HG03432 (cell line): ENCODE measurements at regions not wholly inside any gene's neighbourhood (a gene's known extent, or its start where the extent isn't known, plus 50 kb on each side); places are given as distances from the start of the nearest gene placed in this dataset.

Experiments
- ATAC-seq: cut with Tn5 transposase; IDR thresholded peaks from one replicate; pipeline ENCODE4 v1.9.1; 2021; ENCODE audit warnings: mild to moderate bottlenecking, moderate library complexity; ENCODE audit not compliant: unreplicated experiment

- no peak for ATAC-seq
Measured at GRCh38 chr10:107616463-107617410, 452.2 kb upstream of the SORCS1 start.

DNA sequence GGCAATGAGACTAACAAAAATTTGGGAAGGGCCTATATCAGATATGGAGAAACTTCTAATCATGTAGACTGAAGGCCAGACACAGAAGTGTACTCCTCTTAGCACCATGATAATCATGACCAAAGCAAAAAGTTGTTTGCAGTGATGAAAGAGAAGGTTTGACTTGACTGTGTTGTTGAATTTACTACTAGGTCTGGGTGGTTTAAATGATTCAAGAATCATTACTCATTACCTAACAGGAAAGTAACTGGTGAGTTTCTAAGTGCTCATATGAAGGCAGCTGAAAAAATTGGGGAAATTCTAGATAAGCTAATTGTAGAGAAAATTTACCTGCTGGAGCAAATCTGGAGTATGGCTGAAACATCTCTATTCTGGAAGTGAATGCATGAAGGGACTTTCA, 451.5 kb upstream of the SORCS1 start:
- no peak for ATAC-seq

GRCh38 chr10:107614939-107615685, 450.6 kb upstream of the SORCS1 start:
- ATAC-seq = no peak

- ATAC-seq = no peak
Measured at GRCh38 chr10:107611115-107611514, 446.6 kb upstream of the SORCS1 start.

DNA sequence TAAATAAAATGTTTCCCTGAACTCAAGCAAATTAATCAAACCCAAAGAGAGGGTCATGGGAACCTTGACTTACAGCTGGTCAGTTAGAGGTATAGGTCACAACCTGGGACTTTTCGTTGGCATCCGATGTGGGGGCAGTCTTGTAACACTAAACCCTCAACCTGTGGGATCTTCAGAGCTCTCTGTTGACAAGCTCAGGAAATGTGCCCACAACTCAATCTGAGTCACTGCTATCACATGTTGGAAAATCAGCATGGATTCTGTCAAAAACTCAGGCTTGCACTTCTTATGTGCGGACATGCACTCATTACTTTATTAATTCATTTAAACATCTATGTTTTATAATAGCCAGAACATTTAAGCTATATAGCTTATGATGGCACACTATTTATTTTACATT, 424.6 kb upstream of the SORCS1 start:
- no peak for ATAC-seq

GRCh38 chr10:107585630-107586029, 421.1 kb upstream of the SORCS1 start:
- ATAC-seq = no peak

GRCh38 chr10:107583974-107584373, 419.5 kb upstream of the SORCS1 start:
- no peak for ATAC-seq

GRCh38 chr10:107579970-107580369, 415.5 kb upstream of the SORCS1 start:
- no peak for ATAC-seq

DNA sequence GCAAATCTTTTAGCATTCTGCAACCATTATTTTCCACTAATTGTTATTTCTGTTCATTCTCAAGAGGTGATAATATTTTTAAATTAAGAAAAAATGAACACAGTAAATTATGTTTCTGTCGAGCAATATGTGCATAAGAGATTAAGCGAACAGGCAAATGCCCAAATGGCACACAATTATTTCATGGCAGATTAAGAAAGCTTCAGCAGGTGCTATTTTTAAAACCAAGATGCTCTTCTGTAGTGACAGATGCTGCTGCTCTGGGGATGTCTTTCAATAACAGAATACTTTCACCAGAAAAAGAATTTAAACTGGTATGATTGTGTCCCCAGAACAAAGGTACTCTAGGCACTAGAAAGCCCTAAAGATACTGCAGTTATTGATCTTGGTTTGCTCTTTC, 412.7 kb upstream of the SORCS1 start:
- ATAC-seq = no peak

DNA sequence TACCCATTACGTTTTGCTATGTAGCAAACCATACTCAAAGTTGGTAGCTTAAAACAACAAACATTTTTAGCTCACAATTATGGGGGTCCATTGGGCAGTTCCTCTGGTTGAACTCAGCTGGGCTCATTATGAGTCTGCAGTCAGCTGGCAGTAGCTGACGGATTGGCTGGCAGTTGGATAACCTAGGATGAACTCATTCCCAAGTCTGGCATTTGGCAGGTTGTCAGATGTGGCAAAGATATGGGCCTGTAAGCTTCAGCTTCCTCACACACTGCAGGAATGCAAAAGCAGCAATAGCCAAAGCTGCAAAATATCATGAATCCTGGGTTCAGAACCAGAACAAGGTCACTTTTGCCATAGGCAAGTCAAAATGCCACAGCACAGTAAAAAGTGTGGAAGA, 412.2 kb upstream of the SORCS1 start:
- ATAC-seq = no peak

- no peak for ATAC-seq
Measured at GRCh38 chr10:107565014-107565413, 400.5 kb upstream of the SORCS1 start.

DNA sequence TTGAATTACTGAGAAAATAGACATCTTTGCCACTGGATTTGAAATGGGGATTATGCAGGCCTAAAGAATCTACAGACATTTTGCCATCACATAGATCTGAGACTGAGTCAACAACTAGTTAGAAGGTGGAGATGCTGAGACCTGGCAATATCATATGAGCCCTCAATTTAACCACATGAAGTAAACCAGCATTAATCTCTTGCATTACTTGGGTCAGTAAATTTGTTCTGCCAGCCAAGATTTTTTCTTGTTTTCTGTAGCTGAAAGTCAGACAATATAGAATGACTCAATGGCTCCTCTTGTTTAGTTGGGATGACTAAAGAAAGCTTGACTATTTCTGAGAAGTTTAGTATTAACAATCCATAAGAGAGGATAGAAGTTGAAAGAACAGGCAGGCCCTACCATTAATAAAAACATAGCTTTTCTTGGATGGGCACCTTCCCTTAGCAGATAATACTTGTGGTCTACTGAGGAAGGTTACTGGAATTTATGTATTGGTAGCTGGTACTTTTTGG, 396.7 kb upstream of the SORCS1 start:
- no peak for ATAC-seq

GRCh38 chr10:107557916-107558315, 393.4 kb upstream of the SORCS1 start:
- ATAC-seq = no peak

GRCh38 chr10:107554333-107554732, 389.8 kb upstream of the SORCS1 start:
- no peak for ATAC-seq

DNA sequence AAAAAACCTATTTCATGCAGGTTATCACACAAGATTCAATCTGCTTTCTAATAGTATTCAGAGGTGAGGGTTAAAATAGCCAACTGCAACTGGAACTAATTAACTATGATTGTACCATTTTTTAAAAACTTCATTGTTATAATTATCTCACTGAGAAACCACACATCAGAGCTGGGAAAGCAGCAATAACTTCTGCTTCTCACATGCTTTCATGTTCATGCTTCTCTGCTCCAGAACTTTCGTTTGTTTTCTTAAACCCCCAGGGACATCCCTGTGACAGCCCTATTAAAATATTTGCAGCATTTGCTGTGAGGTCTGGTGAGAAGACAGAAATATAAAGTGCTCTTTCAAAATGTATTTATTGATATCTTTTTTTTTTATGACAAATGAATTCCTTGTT, 389.0 kb upstream of the SORCS1 start:
- peak; percentile 43 for ATAC-seq

GRCh38 chr10:107552963-107553362, 388.5 kb upstream of the SORCS1 start:
- no peak for ATAC-seq

GRCh38 chr10:107548301-107548700, 383.8 kb upstream of the SORCS1 start:
- no peak for ATAC-seq

DNA sequence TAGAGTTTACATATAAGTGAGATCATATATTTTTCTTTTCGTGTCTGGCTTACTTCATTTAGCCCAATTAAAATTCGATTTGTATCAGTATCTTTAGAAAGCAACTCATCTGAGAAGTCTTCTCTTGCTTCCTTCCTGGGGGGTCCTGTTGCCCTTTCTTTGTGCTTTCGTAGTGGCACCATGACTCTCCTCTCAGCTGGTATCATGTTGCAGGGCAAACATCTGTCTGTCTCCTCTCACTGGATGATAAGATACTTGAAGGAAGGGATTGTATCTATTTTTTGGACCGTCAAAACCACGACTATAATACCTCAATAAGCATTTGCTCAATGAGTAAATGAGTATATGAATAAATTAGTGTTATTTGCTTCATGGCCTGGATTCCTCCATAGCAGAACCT, 382.5 kb upstream of the SORCS1 start:
- ATAC-seq = no peak

GRCh38 chr10:107546284-107546683, 381.8 kb upstream of the SORCS1 start:
- no peak for ATAC-seq

DNA sequence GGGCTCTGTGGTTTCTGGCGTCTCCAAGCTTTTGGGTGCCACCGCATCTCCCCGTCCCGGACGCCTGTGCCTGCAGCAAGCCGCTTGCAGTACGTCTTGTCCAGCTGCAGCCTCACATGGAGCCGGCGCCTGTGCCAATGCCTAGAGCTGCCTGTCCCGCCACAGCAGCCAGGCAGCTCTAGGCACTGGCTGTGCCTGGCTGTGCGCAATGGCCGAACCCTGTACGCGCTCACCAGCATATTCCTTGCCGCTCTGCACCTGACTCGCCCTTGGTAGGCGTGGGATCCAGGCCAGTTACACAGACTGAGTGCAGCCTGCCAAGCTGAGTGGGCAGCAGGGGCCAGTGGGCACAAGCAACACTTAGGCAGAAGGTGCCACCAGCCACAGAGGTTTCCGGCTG, 381.2 kb upstream of the SORCS1 start:
- ATAC-seq = no peak

DNA sequence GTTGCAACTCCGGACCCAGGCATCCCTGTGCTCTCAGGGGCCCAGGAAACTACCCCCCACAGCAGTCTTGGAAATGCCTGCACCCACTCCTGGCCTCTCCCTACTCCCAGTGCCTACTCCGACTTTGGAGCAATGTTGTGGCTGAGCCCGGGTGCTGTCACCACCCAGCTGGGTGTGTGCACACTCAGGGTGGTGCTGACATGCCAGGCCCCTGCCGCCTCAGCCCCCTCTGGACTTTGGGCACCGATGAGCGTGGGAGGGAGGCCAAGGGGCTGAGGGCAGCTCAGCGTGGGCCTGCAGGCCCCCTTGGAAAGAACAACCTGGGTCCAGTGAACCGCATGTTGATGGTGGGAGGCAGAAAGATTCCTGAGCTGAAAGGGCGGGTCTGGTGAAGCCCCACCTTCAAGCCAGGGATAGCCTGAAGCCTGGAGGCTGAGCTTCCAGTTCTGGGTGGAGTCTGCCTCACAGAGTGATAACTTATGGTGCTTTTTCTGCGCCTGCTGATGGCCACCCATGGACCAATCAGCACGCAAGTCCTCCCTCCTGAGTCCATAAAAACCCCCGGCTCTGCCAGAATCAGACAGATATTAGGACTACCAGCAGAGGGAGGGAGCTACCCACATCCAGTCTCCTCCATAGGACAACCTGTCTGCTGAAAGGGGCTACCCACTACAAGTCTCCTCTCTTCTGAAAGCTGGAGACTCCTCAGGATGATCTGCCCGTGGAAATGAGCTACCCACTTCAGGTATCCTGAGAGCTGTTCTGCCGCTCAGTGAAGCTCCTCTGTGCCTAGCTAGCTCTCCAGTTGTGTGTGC, 380.4 kb upstream of the SORCS1 start:
- no peak for ATAC-seq
